ENCODE measurements at regions not wholly inside any gene's neighbourhood (a gene's known extent, or its start where the extent isn't known, plus 50 kb on each side); places are given as distances from the start of the nearest gene placed in this dataset.

GRCh38 chr2:196361606-196362326 is 190.4 kb upstream of the STK17B start:
- peaks cover 1% of the 10 kb centered on the region for H3K36me3 Mint-ChIP-seq (ENCODE audit: unreplicated experiment)
- no peak for DNase-seq (ENCODE audit: extremely low spot score, unreplicated experiment)
- H3K27me3 Mint-ChIP-seq (ENCODE audit: unreplicated experiment) = no peaks in the 10 kb centered on the region
- H3K4me1 Mint-ChIP-seq (ENCODE audit: unreplicated experiment) = peaks cover 6% of the 10 kb centered on the region
- TF ChIP-seq CTCF (IDR thresholded peaks at IDR 0.05) = no peak
- no peaks in the 10 kb centered on the region for H3K9me3 Mint-ChIP-seq (ENCODE audit: unreplicated experiment)
- no peak overlapping the region for H3K4me3 Mint-ChIP-seq (ENCODE audit: unreplicated experiment)
- H3K27ac Mint-ChIP-seq (ENCODE audit: unreplicated experiment) = no peak overlapping the region

- Mint-ChIP-seq H3K27me3 (ENCODE audit: unreplicated experiment) (no peaks in the 10 kb centered on the region), H3K9me3 (ENCODE audit: unreplicated experiment) (peaks cover 2% of the 10 kb centered on the region)
- TF ChIP-seq CTCF (IDR thresholded peaks at IDR 0.05) = no peak
Observed at GRCh38 chr2:196362973-196363549, 191.7 kb upstream of the STK17B start.

GRCh38 chr2:196365145-196365544 is 193.8 kb upstream of the STK17B start:
- no peak overlapping the region for H3K27ac Mint-ChIP-seq (ENCODE audit: unreplicated experiment)
- H3K27me3 Mint-ChIP-seq (ENCODE audit: unreplicated experiment) = no peaks in the 10 kb centered on the region
- no peak for DNase-seq (ENCODE audit: extremely low spot score, unreplicated experiment)
- no peak for TF ChIP-seq CTCF (IDR thresholded peaks at IDR 0.05)
- no peak overlapping the region for H3K4me3 Mint-ChIP-seq (ENCODE audit: unreplicated experiment)
- peaks cover 6% of the 10 kb centered on the region for H3K4me1 Mint-ChIP-seq (ENCODE audit: unreplicated experiment)
- H3K36me3 Mint-ChIP-seq (ENCODE audit: unreplicated experiment) = peaks cover 10% of the 10 kb centered on the region
- H3K9me3 Mint-ChIP-seq (ENCODE audit: unreplicated experiment) = peaks cover 9% of the 10 kb centered on the region

More at GRCh38 chr2:196362973-196363549, 191.7 kb upstream of the STK17B start:
- no peak for DNase-seq (ENCODE audit: extremely low spot score, unreplicated experiment)
- Mint-ChIP-seq H3K4me3 (ENCODE audit: unreplicated experiment) (no peak overlapping the region), H3K27ac (ENCODE audit: unreplicated experiment) (no peak overlapping the region), H3K4me1 (ENCODE audit: unreplicated experiment) (peaks cover 6% of the 10 kb centered on the region), H3K36me3 (ENCODE audit: unreplicated experiment) (peaks cover 1% of the 10 kb centered on the region)

- Mint-ChIP-seq H3K4me1 (ENCODE audit: unreplicated experiment) (peaks cover 13% of the 10 kb centered on the region), H3K36me3 (ENCODE audit: unreplicated experiment) (peaks cover 10% of the 10 kb centered on the region), H3K27me3 (ENCODE audit: unreplicated experiment) (no peaks in the 10 kb centered on the region), H3K4me3 (ENCODE audit: unreplicated experiment) (no peak overlapping the region), H3K9me3 (ENCODE audit: unreplicated experiment) (peaks cover 9% of the 10 kb centered on the region), H3K27ac (ENCODE audit: unreplicated experiment) (no peak overlapping the region)
- DNase-seq (ENCODE audit: extremely low spot score, unreplicated experiment) = no peak
- no peak for TF ChIP-seq CTCF (IDR thresholded peaks at IDR 0.05)
Observed at GRCh38 chr2:196365923-196366322, 194.5 kb upstream of the STK17B start.

- Mint-ChIP-seq H3K27me3 (ENCODE audit: unreplicated experiment) (no peaks in the 10 kb centered on the region), H3K4me1 (ENCODE audit: unreplicated experiment) (peaks cover 17% of the 10 kb centered on the region), H3K4me3 (ENCODE audit: unreplicated experiment) (no peak overlapping the region), H3K27ac (ENCODE audit: unreplicated experiment) (no peak overlapping the region), H3K36me3 (ENCODE audit: unreplicated experiment) (peaks cover 10% of the 10 kb centered on the region), H3K9me3 (ENCODE audit: unreplicated experiment) (peaks cover 9% of the 10 kb centered on the region)
- no peak for DNase-seq (ENCODE audit: extremely low spot score, unreplicated experiment)
- TF ChIP-seq CTCF (IDR thresholded peaks at IDR 0.05) = no peak
Observed at GRCh38 chr2:196367633-196368032, 196.3 kb upstream of the STK17B start.
